HG03025 (cell line): ENCODE measurements at regions not wholly inside any gene's neighbourhood (a gene's known extent, or its start where the extent isn't known, plus 50 kb on each side); places are given as distances from the start of the nearest gene placed in this dataset.
"Not testable (repeated sequence)": the region's sequence is repeated elsewhere in the genome, so short reads cannot be mapped to it uniquely, and the experiment has no call there.

Experiments used
- ATAC-seq: cut with Tn5 transposase; IDR thresholded peaks from one replicate; pipeline ENCODE4 v1.9.1; 2021; ENCODE audit warnings: mild to moderate bottlenecking, moderate library complexity; ENCODE audit not compliant: unreplicated experiment, low FRiP score

GRCh38 chr12:102299731-102300130, 102.1 kb upstream of the PMCH start:
- ATAC-seq = no peak

GRCh38 chr12:102298022-102298421, 100.4 kb upstream of the PMCH start:
- ATAC-seq = no peak

GRCh38 chr12:102297412-102297811, 99.8 kb upstream of the PMCH start:
- no peak for ATAC-seq

GRCh38 chr12:102294568-102294967, 96.9 kb upstream of the PMCH start:
- no peak for ATAC-seq

GRCh38 chr12:102291498-102292440, 94.1 kb upstream of the PMCH start:
- ATAC-seq = not testable (repeated sequence)

GRCh38 chr12:102289702-102290101, 92.1 kb upstream of the PMCH start:
- ATAC-seq = not testable (repeated sequence)

- no peak for ATAC-seq
These were observed 83.6 kb upstream of the PMCH start for GRCh38 chr12:102281231-102281630.

GRCh38 chr12:102255687-102256086, 58.1 kb upstream of the PMCH start:
- ATAC-seq = not testable (repeated sequence)

- ATAC-seq = not testable (repeated sequence)
These were observed 53.4 kb upstream of the PMCH start for GRCh38 chr12:102251005-102251404.

- no peak for ATAC-seq
These were observed 51.6 kb upstream of the PMCH start for GRCh38 chr12:102249079-102249841.
